GM18505 (cell line): ENCODE measurements at regions not wholly inside any gene's neighbourhood (a gene's known extent, or its start where the extent isn't known, plus 50 kb on each side); places are given as distances from the start of the nearest gene placed in this dataset.

Experiments
- ATAC-seq: cut with Tn5 transposase; IDR thresholded peaks from one replicate; pipeline ENCODE4 v1.9.1; 2021; ENCODE audit not compliant: unreplicated experiment
- POLR2A ChIP-seq: IDR thresholded peaks from 4 replicates; pipeline ENCODE4 v1.6.1; 2011; ENCODE audit warnings: borderline replicate concordance; ENCODE audit not compliant: insufficient read depth, insufficient read length; ENCODE audit errors: extremely low read depth

DNA sequence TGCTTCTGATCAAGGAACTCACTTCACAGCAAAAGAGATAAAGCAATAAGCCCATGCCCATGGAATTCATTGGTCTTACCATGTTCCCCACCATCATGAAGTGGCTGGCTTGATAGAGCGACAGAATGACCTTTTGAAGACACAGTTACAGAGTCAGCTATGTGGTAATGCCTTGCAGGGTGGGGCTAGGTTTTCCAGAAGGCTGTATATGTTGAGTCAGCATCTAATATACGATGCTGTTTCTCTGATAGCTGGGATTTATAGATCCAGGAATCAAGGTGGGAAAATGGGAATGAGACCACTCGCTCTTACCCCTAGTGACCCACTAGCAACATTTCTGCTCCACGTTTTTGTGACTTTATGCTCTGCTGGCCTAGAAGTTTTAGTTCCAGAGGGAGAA lies 220.7 kb upstream of the RSPO3 start:
- TF ChIP-seq POLR2A = no peak
- ATAC-seq = no peak

- ATAC-seq = no peak
- TF ChIP-seq POLR2A = no peak
Observed at GRCh38 chr6:126904176-126904575, 214.3 kb upstream of the RSPO3 start.

DNA sequence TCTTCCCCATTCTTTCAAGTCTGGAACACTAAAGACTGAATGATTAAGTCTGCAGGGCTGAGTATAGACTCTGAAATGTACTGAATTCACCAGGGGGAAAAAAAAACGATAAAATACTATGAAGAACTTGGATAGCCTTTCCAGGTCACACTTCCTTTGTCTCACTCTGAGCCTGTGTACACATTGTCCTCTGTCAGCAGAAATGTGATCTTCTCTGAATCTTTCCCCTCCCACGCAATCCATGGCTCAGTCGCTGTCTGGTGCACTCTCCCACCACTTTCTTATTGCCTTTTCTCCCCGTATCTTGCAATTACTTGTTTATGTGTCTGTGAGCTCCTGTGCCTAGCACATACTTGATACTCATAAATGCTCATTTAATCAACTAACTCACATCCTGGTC lies 212.6 kb upstream of the RSPO3 start:
- no peak for TF ChIP-seq POLR2A
- no peak for ATAC-seq

DNA sequence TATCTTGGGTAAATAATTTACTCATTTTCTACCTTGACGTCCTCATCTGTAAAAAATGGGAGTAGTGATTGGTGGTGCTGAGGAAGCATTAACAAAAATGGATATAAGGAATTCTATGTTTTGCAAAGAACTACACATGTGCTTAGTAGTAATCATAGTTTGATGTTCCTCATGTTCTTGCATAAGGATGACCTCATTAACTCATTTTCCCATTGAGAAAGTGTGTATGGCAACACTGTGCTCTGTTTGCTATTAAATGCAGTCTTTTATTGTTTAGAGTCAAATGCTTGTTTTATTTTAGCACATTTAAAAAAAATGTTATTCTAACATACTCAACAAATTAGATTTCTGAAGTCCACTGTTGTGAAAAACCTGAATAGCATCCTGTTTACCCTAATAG lies 211.2 kb upstream of the RSPO3 start:
- no peak for ATAC-seq
- no peak for TF ChIP-seq POLR2A

DNA sequence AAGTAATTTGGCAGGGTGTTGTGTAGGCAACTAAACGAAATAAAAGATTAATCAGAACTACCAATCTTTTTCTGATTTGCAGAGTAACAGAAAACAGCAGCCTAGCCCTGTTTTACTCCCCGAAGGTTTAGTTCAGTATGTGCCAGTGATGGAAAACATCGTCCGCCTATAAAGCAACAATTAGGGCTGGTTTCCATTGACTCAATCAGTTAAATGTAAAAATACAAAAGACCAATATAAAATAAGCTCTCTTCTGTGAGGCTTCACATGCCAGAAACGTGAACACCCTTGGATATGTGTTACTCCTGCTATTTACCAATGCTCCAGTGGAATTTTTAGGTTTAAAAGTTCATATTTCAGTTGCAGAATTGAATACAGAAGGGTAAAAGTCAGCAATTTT lies 210.5 kb upstream of the RSPO3 start:
- no peak for ATAC-seq
- TF ChIP-seq POLR2A = no peak

DNA sequence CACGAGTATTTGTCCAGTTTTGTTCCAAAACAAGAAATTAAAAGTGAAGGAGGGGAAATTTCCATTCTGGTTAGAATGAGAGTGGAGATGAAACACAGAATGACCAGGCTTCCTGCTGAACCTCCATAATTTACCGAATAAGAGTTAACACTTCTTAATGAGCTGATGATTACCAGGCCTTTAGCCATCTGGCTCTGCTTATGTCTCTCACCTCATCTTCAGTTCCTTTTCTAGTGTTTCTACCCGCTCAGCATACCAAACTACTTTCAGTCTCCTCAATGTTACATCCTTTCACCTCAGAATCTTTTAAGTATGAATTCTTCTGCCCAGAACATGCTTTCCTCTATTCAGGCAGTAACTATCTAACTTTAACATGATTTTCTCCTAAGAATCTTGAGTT lies 209.0 kb upstream of the RSPO3 start:
- no peak for ATAC-seq
- no peak for TF ChIP-seq POLR2A

DNA sequence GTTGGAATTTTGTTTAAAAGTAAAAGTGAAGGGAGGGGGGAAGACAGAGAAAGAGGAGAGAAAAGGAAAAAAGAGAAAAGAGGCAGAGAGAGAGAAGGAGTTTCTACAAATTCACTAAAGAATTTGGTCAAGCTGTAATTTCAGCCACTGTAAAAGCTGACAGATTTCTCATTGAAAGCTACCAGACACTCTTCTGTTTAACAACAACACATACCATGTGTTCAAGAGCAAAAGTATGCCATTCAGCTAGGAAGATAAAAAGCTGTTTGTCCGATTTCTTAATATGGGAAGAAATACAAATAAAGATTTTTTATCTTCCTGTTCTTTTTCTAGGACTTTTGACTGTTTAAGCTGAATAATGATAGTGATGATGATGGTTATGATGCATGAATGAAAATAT lies 204.8 kb upstream of the RSPO3 start:
- no peak for TF ChIP-seq POLR2A
- no peak for ATAC-seq

GRCh38 chr6:126914172-126914571 lies 204.3 kb upstream of the RSPO3 start:
- TF ChIP-seq POLR2A = no peak
- ATAC-seq = no peak

- ATAC-seq = no peak
- no peak for TF ChIP-seq POLR2A
Observed at GRCh38 chr6:126914801-126915200, 203.7 kb upstream of the RSPO3 start.

DNA sequence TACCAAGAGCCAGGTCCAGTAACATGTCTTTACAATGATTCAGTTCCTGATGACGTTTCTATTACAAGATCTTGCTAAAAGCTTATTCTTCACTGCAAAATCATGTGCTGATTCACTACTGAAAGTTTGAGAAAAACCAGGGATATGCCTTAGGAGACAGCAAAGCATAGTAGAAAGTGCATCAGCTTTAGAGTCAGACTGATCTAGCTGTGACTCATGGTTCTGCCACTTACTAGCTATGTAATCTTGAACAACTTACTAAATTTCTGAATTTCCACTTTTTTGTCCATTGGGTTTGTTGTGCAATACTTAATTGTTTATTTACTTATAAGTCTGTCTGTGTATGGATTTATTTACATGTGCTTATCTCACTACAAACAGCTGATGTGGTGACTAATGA lies 198.5 kb upstream of the RSPO3 start:
- ATAC-seq = no peak
- no peak for TF ChIP-seq POLR2A

DNA sequence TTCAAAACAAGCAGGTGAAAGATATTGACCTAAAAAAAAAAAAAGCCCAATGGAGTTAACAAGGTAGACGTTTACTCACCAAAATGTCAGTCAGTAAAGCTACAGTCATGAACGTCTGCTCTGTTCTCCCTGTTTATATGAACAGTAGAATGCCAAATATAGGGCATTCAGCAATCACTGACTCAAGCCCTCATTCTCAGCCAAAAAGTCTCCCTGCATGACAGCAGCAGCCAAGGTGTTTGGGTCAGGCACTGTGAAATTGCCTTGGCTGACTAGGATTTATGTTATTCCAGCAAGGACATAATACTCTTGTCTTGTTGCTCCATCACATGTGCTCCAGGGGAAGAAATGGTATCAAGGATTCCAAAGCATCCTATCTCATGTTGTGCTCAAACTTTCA lies 194.7 kb upstream of the RSPO3 start:
- no peak for ATAC-seq
- TF ChIP-seq POLR2A = no peak

- no peak for ATAC-seq
- TF ChIP-seq POLR2A = no peak
Observed at GRCh38 chr6:126926926-126927325, 191.5 kb upstream of the RSPO3 start.

DNA sequence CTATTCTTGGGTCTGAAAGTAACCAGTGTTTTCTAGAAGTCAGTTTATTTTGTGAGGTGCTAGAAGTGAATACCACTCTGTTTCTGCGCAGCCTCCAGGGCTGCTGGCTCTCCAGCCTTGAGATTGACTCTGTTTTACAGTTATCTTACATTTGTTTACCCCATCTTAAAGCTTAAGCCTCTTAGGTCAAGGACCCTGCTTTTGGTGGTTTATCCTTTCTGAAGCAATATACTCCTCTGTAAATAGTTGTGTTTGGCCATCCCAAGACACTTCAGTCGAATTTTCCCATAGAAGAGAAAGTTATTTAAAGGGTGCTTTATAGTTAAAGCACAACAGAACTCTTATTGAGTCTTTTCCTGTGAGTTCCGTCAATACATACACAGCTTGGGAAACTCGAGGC lies 190.6 kb upstream of the RSPO3 start:
- TF ChIP-seq POLR2A = no peak
- no peak for ATAC-seq

DNA sequence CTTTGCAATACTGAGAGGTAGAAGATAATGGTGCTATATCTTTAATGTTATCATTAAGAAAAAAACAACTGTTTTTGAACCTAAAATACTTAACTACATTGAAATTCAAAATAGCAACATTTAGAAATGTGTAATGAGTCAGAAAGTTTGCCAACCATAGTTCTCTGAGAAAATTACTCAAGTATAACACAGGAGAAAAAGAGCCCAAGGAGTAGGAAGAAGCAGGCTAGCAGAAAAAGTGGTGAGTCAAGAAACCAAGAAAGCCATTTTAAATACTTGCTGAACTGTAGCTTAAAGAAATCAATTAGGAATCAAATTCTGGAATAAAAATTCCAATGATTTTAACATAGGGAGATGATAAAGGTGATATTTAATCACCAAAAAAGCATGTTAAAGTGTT lies 181.0 kb upstream of the RSPO3 start:
- no peak for TF ChIP-seq POLR2A
- no peak for ATAC-seq

GRCh38 chr6:126939784-126940183 lies 178.7 kb upstream of the RSPO3 start:
- TF ChIP-seq POLR2A = no peak
- ATAC-seq = no peak
